HG03045 (cell line): ENCODE measurements at regions not wholly inside any gene's neighbourhood (a gene's known extent, or its start where the extent isn't known, plus 50 kb on each side); places are given as distances from the start of the nearest gene placed in this dataset.
"Not testable (repeated sequence)": the region's sequence is repeated elsewhere in the genome, so short reads cannot be mapped to it uniquely, and the experiment has no call there.

Source experiments
- ATAC-seq: cut with Tn5 transposase; IDR thresholded peaks from one replicate; pipeline ENCODE4 v1.9.1; 2021; ENCODE audit warnings: mild to moderate bottlenecking, moderate library complexity; ENCODE audit not compliant: unreplicated experiment

DNA sequence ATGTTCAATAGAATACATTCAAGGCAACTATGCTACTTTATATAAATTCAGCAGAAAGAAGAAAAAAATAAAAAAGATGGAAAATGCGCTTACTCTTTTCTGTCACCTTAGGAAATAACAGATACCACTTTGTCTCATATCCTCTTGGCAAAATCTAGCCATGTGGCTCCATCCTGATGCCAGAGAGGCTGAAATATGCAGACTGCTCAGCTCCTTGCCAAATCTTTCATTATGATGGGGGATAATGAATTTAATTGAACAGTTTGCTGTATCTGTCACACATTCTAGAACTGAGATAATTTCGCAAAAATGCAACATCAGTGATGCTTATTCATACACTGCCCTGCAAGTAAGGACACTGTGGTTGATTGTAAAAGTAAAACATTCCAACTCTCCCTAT lies 1081.5 kb downstream of the PLOD2 start:
- no peak for ATAC-seq

DNA sequence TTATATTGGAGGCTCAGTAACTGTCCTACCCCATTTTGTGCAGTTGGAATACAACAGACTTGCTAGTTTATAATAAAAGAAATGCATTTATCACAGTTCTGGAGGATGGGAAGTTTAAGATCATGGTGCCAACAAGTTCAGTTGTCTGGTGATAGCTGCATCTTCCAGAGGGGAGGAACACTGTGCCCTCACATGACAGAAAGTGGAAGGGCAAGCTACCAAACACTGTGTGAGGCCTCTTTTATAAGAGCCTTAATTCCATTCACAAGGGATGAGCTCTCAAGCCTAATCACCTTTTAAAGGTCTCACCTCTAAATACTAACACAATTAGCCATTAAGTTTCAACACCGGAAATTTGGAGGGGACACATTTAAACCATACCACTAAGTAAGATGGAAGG lies 1073.9 kb downstream of the PLOD2 start:
- ATAC-seq: no peak

DNA sequence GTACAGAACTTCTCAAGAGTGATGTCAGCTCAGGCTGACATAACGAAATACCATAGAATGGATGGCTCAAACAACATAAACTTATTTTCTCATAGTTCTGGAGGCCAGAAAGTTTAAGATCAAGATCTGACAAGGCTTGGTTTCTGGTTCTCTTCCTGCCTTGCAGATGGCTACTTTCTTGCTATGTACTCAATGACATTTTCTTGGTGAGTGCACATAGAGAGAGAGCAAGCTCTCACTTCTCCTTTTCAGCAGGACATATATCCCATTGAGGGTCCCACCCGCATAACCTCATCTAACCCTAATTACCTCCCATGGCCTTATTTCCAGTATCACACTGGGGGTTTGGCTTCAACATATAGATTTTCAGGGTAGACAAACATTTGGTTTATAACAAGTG lies 1072.1 kb downstream of the PLOD2 start:
- no peak for ATAC-seq

DNA sequence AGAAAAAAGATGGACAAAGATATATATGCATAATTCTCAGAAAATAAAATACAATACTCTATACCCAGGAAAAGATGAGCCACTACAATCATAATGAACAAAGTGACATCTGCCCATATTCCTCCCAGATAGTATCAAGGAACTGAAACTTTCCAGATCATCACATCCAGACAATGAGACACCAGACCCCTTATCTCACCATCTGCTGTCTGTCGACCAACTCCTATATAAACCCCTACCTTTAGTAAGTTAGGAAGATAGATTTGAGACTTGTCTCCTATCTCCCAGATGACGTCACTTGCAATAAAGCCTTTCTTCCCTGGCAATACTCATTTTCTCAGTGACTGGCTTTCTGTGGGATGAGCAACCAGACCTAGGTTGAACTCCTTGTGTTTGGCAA lies 1071.6 kb downstream of the PLOD2 start:
- no peak for ATAC-seq

DNA sequence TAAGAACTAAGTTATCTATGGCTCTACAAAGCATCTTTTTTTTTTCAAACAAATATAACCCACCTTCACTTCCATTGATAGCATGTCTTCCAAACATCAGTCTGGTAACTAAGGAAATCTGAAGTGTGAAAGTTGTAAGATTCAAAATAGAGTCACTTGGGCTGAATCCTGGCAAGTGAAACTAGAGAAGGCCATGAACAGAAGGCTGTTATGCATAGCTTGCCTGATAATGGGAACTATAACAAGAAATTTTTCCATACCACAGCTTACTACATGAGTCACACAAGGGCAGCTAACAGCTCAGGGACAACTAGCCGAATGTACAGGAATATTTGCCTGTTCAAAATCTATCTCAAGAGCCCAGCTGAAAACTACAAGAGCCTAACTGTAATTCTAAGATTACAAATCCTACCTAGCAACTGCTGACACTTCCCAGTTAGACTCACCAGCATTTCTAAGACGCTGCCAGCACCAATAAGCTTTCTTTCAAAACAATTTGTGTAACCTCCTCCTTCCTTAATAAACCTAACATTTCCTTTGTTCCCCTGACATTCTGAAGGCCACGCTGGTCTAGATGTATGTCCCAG lies 1066.5 kb downstream of the PLOD2 start:
- ATAC-seq: no peak

DNA sequence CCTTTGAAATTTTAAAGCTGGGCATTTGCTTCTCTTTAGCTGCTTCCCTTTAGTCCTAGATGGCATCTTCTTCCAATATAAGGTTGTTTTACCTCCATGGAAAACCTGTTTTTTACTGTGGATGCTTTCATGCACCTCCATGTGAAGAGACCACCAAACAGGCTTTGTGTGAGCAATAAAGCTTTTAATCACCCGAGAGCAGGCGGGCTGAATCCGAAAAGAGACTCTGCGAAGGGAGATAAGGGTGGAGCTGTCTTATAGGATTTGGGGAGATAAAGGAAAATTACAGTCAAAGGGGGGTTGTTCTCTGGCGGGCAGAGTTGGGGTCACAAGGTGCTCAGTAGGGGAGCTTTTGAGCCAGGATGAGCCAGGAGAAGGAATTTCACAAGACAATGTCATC lies 1049.8 kb downstream of the PLOD2 start:
- ATAC-seq: not testable (repeated sequence)

DNA sequence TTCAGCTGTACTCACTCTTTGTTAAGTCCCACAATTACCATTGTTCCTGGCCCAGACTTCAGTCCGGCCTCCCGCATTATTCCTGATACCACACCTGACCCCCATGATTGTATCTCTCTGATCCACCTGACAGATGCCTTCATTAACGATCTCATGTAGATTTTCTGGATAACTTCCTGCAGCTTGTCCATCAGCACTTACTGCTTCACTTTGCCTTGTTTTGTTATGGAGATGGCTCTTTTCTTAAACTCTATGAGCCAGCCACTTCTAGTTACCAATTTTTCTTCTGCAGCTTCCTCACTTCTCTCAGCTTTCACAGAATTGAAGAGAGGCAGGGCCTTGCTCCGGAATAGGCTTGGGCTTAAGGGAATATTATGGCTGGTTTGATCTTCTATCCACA lies 1044.2 kb downstream of the PLOD2 start:
- no peak for ATAC-seq

DNA sequence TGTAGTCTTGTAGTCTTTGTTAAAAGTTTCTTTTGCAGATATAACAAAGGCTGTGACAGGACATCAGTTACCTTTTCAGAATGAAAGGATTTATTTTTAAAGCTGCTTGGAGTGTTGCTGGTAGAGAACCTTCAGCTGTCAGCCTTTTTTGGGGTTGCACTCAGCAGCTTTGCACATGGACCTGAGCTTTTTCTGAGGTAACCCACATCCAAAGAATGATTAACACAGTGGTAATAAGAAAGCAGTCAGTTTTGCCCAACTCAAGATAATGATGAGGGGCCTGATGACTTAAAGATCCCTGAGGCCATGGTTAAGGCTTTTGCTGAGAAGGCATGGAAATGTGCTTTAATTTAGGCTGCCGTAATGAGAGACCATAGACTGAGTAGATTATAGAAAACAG lies 1042.7 kb downstream of the PLOD2 start:
- ATAC-seq: no peak

DNA sequence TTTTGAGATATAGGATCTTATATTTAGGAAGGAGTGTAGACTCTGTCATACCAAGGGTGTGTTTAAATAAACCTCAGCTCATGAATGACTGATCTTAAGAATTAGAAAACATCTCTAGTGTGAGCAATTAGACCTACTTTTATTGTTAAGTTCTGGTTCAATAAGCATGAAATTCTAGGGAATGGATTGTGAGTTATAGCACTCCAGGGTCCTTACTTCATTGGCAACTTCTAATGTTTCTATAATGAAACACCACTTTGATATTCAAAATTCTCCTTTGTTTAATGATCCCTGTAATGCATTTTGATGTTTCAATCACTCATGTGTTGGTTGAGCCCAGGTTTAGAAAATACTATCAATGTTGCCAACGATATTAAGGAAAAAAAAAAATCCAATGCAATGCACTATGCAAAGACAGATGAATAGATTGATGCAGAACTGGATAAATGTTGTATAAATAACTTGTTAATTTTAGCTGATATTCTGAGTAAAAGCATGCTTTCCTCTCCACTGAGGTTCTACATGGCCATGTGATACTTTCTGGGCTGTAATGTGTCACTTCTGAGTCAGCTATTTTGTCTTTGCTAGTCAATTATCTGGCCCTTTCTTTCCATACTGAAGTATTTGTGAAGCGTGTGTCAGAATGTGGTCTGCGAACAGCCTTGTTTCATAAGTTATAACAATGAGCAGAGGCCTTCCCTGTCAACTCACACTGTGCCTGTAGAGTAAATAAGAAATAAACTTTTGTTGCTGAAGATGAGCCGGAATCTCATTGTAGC lies 1035.9 kb downstream of the PLOD2 start:
- ATAC-seq: no peak

DNA sequence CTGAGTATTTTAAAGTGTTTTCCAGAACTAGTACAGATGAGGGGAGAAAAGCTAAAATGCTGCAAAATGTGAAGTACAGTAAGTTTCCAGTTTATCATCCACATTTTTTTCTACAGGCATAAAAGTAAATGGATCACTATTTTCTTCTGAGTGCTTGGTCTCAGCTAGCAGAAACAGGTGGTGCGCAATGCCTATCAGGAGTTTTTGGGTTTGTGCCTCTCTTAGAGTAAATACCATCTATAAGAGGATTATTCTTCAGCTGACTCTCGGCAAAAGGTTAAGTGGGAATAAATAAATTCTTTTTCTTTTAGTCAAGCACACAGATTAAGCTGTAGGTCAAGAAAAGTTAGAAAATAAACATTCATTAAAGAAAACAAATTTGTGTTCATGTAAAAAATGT lies 1027.7 kb downstream of the PLOD2 start:
- no peak for ATAC-seq

DNA sequence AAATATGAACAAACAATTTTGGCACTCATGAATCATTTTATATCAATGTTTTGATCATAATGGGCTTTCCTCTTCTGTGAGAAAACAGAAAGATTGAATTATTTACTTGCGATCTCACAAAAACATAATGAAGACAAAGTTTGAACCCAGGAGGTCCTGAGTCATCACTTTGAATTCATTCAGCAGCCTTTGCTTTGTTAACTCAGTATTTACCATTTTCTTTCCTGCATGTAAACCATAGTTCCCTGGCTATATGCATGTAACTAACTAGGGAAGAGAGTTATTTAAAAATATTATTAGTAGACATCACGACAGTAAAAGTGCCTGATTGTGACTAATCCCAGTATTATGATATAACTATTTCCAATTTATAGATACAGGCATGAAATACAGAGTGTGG lies 1026.2 kb downstream of the PLOD2 start:
- ATAC-seq: no peak

DNA sequence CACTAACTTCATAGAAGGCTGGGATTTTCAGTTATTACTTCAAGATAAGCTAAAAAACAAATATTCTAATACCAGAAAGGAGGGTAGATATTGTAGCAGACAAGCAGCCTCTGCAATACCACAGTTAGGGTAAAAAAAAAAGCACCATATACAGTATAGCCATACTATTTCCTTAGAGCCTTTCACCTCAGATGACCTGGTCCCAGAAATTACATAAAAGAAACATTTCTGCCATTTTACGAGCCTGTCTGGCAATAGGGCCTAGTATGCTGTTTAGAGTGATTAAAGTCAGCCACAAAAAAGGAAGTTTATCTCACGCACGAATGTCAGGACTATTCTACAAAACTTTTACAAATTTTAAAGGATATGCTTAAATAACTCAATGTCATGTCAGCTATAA lies 1016.6 kb downstream of the PLOD2 start:
- ATAC-seq: no peak

DNA sequence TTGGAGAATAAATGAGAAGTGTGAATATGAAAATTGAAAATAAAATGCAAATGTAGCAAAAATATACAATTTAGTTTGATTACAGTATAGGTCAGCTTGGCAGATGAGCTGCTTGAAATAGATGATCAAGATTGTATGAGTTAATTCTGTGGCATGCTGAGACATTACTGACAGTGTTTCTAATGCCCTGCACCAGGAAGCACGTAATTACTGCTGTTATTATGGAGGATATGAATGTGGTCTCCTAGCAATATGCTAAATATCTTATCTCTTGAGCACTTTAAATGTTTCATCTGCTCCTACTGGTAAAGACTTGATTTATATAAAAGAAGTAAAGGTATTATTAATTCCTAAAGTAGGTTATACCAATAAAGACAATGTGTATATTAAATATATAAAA lies 1015.5 kb downstream of the PLOD2 start:
- ATAC-seq: no peak

DNA sequence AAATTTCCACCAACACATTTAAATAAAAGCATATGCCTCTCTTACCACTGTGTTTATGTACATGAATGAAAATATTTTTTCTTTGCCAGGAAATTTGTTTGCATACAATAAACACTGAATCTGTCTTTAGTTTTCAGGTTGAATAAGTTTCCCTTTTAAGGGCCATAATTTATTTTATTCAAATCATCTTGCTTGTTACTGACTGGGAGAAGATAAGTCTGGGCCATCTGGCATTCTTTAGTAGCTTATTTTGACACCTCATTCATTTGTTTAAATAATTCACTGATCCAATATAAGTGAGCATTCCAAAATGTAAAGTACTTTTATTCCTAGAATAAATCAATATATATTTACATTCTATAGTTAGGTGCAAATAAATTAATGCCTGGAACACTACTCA lies 1001.3 kb downstream of the PLOD2 start:
- ATAC-seq: no peak

DNA sequence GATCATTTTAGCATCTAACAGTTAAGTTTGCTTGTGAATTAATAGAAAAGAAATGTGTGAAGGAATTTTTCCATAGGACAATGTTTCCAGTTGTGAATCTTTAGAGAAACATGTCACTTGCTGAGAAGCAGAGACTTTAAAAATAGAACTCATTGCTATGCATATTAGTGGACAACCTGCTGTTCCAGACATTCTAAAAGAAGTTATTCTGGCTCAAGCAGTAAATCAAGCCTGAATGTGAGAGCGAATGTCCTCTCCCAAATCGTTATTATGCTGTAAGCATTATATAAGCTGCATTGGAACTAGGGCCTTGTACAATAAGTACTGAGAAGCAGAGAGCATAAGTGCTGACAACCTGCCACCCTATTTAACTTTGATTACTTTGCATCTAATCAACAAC lies 990.9 kb downstream of the PLOD2 start:
- ATAC-seq: no peak

DNA sequence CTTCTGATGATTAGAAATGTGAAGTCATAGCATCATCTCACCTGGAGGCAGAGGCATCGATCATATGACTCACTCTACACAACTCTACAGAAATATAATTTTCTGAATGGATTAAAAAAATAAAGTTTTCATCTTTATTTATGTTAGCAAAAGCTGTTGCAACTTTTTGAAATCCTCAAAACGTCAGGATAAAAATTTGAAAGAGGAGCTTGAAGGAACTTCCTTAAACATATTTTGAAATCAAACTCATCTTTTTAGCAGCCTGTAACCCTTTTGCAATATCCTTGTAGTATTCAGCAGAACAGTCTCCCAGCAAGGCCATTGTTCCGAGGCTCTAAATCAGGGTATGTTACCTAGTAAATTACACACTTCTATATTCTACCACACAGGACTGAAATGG lies 985.4 kb downstream of the PLOD2 start:
- no peak for ATAC-seq

DNA sequence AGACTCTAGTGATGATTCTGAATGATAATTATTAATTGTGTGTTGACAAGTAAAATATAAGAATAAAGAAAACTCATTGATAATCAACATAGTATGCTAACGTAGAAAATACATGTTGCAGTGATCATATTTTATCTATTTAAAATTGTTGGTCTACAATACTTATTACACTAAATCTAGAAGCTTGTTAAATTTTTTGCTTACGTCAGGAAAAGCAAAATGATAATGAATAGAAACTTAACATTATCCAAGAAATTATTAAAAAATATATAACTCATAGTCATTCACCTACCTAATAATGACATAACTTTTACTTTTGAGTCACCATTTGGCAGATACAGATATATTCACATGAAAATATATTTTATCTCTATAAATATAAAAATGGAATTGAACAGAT lies 984.1 kb downstream of the PLOD2 start:
- ATAC-seq: no peak

DNA sequence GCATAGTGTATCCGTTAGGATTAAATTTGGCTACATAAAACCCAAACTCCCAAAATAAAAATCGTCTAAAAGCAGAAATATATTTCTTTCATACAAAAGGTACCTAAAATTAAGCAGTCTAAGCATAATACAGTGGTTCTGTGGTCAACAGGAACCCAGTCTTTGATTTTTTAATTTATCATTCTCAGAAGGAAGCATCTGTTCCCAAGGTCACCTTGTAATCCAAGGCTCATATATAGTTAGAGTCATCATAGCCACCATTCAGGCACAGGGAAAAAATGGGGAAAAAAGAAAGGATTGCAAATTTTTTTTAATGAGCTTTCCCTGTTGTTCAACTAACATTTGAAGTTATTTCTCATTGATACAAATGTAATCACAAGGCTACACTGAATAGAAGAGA lies 983.2 kb downstream of the PLOD2 start:
- no peak for ATAC-seq

DNA sequence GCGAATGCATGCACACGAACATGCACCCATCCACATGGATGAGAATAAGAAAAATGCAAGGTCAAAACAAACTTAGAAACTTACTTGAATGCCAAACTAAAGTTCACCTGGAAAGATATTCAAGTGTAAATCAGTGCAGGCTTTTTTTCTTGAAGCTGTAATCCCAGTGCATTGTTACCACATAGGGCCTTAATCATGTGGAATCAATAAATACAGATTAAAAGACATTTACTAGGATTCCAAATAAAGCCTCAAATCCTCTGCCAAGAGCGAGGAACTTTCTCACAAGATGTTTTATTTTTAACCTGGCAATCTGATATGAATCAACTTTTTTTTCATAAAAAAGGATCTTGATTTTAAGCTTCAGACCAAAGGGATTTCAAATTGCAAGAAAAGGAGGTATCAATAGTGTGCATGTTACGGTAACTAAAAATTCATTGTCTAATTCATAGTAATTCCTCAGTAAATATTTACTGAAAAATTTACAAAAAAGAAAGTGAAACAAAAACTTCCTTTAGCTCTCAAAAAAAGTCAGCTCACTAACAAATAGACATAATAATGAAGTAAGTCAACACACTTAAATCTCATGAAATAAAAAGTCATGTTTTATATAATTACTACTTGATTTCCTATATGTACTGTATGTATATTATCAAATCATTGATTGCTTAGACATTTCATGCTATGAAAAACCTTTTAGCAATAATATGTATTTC lies 978.6 kb downstream of the PLOD2 start:
- ATAC-seq: no peak

DNA sequence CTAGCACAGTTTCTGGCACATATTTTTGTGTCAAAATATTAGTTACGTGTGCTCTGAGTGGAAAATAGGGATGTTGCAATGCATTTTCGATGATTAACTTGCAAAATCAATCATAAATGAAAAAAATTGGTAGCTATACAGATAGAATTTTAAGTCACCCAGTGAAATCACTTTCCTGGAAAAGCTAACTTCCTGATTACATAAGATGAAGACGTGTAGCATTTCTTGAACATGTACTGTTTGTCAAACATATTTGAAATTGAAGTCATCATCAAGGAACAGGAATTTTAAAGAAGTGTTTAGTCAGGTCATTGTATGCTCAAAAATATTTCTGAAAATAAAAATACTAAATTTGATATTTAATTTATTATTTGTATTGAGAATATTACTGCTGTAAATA lies 977.7 kb downstream of the PLOD2 start:
- no peak for ATAC-seq

DNA sequence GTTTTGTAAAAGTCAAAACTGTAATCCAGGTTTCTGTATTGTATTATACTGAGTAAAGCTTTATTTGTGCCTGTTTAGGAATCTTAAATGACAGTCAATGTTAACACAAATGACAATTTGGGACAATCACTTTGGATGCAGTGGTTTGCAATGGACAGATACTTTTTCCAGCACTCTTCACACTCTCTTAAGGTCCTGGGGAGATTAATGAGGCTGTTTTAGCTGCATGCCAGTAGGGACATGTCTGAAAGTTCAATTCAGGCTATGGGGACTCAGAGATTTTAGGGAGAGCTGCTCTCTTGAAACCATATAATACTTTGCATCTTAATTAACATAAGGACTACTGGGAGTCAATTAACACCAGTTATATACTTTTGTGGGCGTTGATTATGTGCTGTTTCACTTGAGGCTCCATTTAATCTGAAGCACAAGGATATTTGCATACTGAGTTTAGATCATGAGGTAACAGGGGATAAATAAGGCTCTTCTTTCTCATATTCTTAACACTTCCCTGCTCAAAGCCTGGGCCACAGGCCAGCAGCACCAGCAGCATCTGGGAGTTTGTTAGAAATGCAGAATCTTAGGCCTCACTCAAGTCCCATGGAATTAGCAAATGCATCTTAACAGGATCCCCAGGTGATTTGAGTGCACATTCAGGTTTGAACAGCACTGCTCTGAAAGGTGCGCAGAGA lies 972.8 kb downstream of the PLOD2 start:
- ATAC-seq: no peak

DNA sequence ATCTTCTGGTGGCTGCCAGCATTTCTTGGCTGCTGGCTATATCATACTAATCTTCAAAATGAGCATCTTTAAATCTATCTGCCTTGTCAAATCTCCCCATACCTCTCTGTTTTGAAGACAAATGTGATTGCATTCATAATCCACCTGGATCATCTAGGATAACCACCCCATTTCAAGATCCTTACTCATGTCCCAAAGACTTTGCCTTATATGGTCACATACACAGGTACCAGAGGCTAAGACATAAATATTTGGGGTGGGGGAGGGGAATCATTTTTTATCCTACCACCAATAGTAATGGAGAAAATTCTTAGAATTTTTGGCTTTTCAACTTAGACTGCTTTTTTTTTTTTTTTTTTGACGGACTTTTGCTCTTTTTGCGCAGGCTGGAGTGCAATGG lies 970.8 kb downstream of the PLOD2 start:
- no peak for ATAC-seq
